ENCODE measurements at regions not wholly inside any gene's neighbourhood (a gene's known extent, or its start where the extent isn't known, plus 50 kb on each side); places are given as distances from the start of the nearest gene placed in this dataset.
A peak's percentile ranks its signal among the peaks of the same experiment; 100 is the strongest.

DNA sequence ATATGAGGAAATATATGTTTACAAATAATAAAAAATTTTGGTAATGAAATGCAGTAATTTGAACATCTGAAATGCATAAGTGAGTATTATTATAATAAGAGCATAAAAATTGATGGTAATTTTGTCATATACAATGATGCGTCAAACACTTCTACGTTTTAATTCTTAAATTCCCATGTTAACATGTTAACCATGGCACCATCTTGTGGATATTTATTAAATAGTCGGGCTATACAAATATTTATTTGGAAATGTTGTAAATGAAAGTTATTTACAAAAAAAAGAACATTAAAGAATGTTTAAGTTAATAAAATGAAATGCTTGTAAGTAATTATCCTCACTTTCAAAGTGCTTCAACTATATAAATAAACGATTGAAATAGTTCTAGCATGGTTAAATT lies 57.2 kb upstream of the C1orf185 start:
- no peak for ATAC-seq
- FAIRE-seq: no peak
- H3K9ac ChIP-seq (ENCODE audit: insufficient read depth, low read depth, low read length): no peak overlapping the region
- TF ChIP-seq, protein P1, sequence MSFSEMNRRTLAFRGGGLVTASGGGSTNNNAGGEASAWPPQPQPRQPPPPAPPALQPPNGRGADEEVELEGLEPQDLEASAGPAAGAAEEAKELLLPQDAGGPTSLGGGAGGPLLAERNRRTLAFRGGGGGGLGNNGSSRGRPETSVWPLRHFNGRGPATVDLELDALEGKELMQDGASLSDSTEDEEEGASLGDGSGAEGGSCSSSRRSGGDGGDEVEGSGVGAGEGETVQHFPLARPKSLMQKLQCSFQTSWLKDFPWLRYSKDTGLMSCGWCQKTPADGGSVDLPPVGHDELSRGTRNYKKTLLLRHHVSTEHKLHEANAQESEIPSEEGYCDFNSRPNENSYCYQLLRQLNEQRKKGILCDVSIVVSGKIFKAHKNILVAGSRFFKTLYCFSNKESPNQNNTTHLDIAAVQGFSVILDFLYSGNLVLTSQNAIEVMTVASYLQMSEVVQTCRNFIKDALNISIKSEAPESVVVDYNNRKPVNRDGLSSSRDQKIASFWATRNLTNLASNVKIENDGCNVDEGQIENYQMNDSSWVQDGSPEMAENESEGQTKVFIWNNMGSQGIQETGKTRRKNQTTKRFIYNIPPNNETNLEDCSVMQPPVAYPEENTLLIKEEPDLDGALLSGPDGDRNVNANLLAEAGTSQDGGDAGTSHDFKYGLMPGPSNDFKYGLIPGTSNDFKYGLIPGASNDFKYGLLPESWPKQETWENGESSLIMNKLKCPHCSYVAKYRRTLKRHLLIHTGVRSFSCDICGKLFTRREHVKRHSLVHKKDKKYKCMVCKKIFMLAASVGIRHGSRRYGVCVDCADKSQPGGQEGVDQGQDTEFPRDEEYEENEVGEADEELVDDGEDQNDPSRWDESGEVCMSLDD (CRISPR knock-in tag; IDR thresholded peaks at IDR 0.05; ENCODE audit: borderline replicate concordance): no peak
- peak; percentile 50 for TF ChIP-seq STAG1 (CRISPR knock-in tag; IDR thresholded peaks at IDR 0.05)
- no peak for DNase-seq (ENCODE audit: low spot score)
- no peaks in the 10 kb centered on the region for H3K36me3 ChIP-seq (replicated peaks in 1 of 2; ENCODE audit: control insufficient read depth in 1 of 2, insufficient read depth in 2 of 2, low read length in 2 of 2)
- H3K79me2 ChIP-seq (ENCODE audit: insufficient read depth, low read length): no peaks in the 10 kb centered on the region
- no peaks in the 10 kb centered on the region for H3K27me3 ChIP-seq (ENCODE audit: control insufficient read depth in 1 of 2, insufficient read depth in 2 of 2, low read length in 2 of 2)
- BruUV-seq (replicated peaks): no TSS peak
- ChIA-PET CTCF (ENCODE audit: low intra/inter-chr PET ratio, low total read pairs) (interaction anchor here (0.7 kb wide), 1 partner anchor 115 kb away, joined by 3 read pairs; no protein-coding TSS in a partner anchor), POLR2A (no interaction called here)
- 0 out of 2 replicates have a peak, but pooled peaks cover 7% of the 10 kb centered on the region for H3K4me1 ChIP-seq (ENCODE audit: insufficient read depth, low read length)
- in situ Hi-C loops (cut with HindIII; ENCODE audit: extremely low pct_ligation_motif_present, low pct_unique_long_range_greater_than_20kb) (no loop called here), intact Hi-C loops (cut with micrococcal nuclease; ENCODE audit: unreplicated experiment) (loop anchor here (1.0 kb wide), 1 partner anchor 116 kb away; no protein-coding TSS in a partner anchor)
- no peak overlapping the region for H3K4me2 ChIP-seq (ENCODE audit: low read depth, low read length)
- H4K20me1 ChIP-seq (ENCODE audit: insufficient read depth, low read length): no peaks in the 10 kb centered on the region
- WGBS (ENCODE audit: low lambda C conversion rate): 18% methylated on average over 4 of the region's 4 CpGs
- H3K4me3 ChIP-seq (replicated peaks in 1 of 3; ENCODE audit: insufficient read depth in 1 of 3, low read depth in 2 of 3, low read length in 3 of 3): no peak overlapping the region
- no peaks in the 10 kb centered on the region for H3K9me3 ChIP-seq (ENCODE audit: low read length)
- no peak overlapping the region for H3K27ac ChIP-seq (ENCODE audit: extremely low read length, insufficient read depth, low read length)
- no peak overlapping the region for H2AFZ ChIP-seq (ENCODE audit: low read length)

DNA sequence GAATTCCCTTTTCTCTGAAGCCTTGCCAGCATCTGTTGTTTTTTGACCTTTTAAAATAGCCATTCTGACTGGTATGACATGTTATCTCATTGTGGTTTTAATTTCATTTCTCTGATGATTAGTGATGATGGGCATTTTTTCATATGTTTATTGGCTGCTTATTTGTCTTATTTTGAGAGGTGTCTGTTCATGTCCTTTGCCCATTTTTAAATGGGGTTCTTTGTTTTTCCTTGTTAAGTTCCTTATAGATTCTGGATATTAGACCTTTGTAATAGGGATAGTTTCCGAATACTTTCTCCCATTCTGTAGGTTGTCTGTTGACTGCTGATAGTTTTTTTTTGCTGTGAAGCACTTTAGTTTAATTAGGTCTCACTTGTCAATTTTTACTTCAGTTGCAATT lies 54.0 kb upstream of the C1orf185 start:
- in situ Hi-C loops (cut with HindIII; ENCODE audit: extremely low pct_ligation_motif_present, low pct_unique_long_range_greater_than_20kb) (no loop called here), intact Hi-C loops (cut with micrococcal nuclease; ENCODE audit: unreplicated experiment) (no loop called here)
- 55% methylated on average over 1 of the region's 1 CpG for WGBS (ENCODE audit: low lambda C conversion rate)
- ATAC-seq (no peak), DNase-seq (ENCODE audit: low spot score) (no peak), FAIRE-seq (no peak)
- 0 out of 2 replicates have a peak, but pooled peaks cover 7% of the 10 kb centered on the region for H3K4me1 ChIP-seq (ENCODE audit: insufficient read depth, low read length)
- no peak overlapping the region for H3K4me2 ChIP-seq (ENCODE audit: low read depth, low read length)
- H3K27ac ChIP-seq (ENCODE audit: extremely low read length, insufficient read depth, low read length): no peak overlapping the region
- no peaks in the 10 kb centered on the region for H3K36me3 ChIP-seq (replicated peaks in 1 of 2; ENCODE audit: control insufficient read depth in 1 of 2, insufficient read depth in 2 of 2, low read length in 2 of 2)
- no peak overlapping the region for H3K9ac ChIP-seq (ENCODE audit: insufficient read depth, low read depth, low read length)
- no peaks in the 10 kb centered on the region for H3K27me3 ChIP-seq (ENCODE audit: control insufficient read depth in 1 of 2, insufficient read depth in 2 of 2, low read length in 2 of 2)
- H3K4me3 ChIP-seq (replicated peaks in 1 of 3; ENCODE audit: insufficient read depth in 1 of 3, low read depth in 2 of 3, low read length in 3 of 3): no peak overlapping the region
- POLR2A ChIA-PET: no interaction called here
- CTCF ChIA-PET (ENCODE audit: low intra/inter-chr PET ratio, low total read pairs): no interaction called here
- no peak overlapping the region for H2AFZ ChIP-seq (ENCODE audit: low read length)
- no peaks in the 10 kb centered on the region for H4K20me1 ChIP-seq (ENCODE audit: insufficient read depth, low read length)
- no peaks in the 10 kb centered on the region for H3K9me3 ChIP-seq (ENCODE audit: low read length)
- no peaks in the 10 kb centered on the region for H3K79me2 ChIP-seq (ENCODE audit: insufficient read depth, low read length)
- no TSS peak for BruUV-seq (replicated peaks)
- no peak for TF ChIP-seq ZFP41 (CRISPR knock-in tag; IDR thresholded peaks at IDR 0.05; ENCODE audit: borderline replicate concordance)
- no peak for TF ChIP-seq ZNF781 (CRISPR knock-in tag; IDR thresholded peaks at IDR 0.05; ENCODE audit: borderline replicate concordance, not compliant biosample characterization)
- TF ChIP-seq, protein P2, sequence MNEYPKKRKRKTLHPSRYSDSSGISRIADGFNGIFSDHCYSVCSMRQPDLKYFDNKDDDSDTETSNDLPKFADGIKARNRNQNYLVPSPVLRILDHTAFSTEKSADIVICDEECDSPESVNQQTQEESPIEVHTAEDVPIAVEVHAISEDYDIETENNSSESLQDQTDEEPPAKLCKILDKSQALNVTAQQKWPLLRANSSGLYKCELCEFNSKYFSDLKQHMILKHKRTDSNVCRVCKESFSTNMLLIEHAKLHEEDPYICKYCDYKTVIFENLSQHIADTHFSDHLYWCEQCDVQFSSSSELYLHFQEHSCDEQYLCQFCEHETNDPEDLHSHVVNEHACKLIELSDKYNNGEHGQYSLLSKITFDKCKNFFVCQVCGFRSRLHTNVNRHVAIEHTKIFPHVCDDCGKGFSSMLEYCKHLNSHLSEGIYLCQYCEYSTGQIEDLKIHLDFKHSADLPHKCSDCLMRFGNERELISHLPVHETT (CRISPR knock-in tag; conservative IDR thresholded peaks at IDR 0.05): no peak
- TF ChIP-seq ZNF124 (CRISPR knock-in tag; IDR thresholded peaks at IDR 0.05): no peak
- TF ChIP-seq NFYC (CRISPR knock-in tag; IDR thresholded peaks at IDR 0.05): no peak
- no peak for TF ChIP-seq ZNF264 (CRISPR knock-in tag; IDR thresholded peaks at IDR 0.05)
- no peak for TF ChIP-seq FOXC1 (CRISPR knock-in tag; IDR thresholded peaks at IDR 0.05; ENCODE audit: borderline replicate concordance)
- TF ChIP-seq, protein P3, sequence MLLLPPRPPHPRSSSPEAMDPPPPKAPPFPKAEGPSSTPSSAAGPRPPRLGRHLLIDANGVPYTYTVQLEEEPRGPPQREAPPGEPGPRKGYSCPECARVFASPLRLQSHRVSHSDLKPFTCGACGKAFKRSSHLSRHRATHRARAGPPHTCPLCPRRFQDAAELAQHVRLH (CRISPR knock-in tag; IDR thresholded peaks at IDR 0.05; ENCODE audit: borderline replicate concordance, low read depth): no peak
- no peak for TF ChIP-seq ATM (IDR thresholded peaks at IDR 0.05; ENCODE audit: borderline replicate concordance)
- TF ChIP-seq AGO1 (IDR thresholded peaks at IDR 0.05; ENCODE audit: low read depth, low read length, poor library complexity, severe bottlenecking): no peak
- TF ChIP-seq, protein P4, sequence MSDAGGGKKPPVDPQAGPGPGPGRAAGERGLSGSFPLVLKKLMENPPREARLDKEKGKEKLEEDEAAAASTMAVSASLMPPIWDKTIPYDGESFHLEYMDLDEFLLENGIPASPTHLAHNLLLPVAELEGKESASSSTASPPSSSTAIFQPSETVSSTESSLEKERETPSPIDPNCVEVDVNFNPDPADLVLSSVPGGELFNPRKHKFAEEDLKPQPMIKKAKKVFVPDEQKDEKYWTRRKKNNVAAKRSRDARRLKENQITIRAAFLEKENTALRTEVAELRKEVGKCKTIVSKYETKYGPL (CRISPR knock-in tag; IDR thresholded peaks at IDR 0.05): no peak
- no peak for TF ChIP-seq ZNF567 (CRISPR knock-in tag; IDR thresholded peaks at IDR 0.05; ENCODE audit: borderline replicate concordance)

Data from HepG2 (cell line).